ENCODE measurements at regions not wholly inside any gene's neighbourhood (a gene's known extent, or its start where the extent isn't known, plus 50 kb on each side); places are given as distances from the start of the nearest gene placed in this dataset.

DNA sequence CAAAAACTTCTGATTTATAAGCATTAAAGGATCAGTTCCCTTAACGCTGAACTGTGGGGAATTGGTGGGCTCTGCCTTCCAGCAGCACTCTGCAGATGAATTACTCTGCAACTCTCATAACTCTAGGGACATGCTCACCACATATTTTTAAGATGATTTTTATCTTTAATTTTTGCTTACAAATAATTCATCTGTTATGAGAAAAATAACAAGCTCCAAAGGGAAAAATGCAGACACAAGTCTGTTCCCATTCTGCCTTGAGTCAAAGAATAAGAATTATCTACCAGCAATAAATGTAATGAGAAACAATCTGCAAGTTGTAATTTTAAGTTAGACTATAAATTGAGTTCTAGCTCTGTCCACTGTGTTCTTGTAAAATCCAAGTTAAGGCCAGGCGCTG lies 133.1 kb upstream of the MDM1 start:
- no peak for DNase-seq
- Histone ChIP-seq H4K20me1 (ENCODE audit: insufficient read depth) (no peaks in the 10 kb centered on the region), H3K9me3 (no peaks in the 10 kb centered on the region), H3K9me2 (no peaks in the 10 kb centered on the region), H3K36me3 (replicated peaks in 1 of 2; ENCODE audit: control insufficient read depth in 1 of 2, insufficient read depth in 2 of 2, low read length in 1 of 2) (no peaks in the 10 kb centered on the region), H3K27me3 (ENCODE audit: insufficient read depth) (no peaks in the 10 kb centered on the region), H3F3A (replicated peaks; ENCODE audit: insufficient read depth) (peaks cover 4% of the 10 kb centered on the region), H2AFZ (ENCODE audit: low read depth) (no peak overlapping the region), H3K4me1 (ENCODE audit: control insufficient read depth in 1 of 2, insufficient read depth in 2 of 2, low read depth in 1 of 2, low read length in 1 of 2) (no peaks in the 10 kb centered on the region; a peak in 1 of 4 replicates), H3K4me3 (ENCODE audit: low read depth in 2 of 2, low read length in 1 of 2) (no peak overlapping the region), H3K4me2 (no peak overlapping the region), H3K79me2 (ENCODE audit: insufficient read depth) (no peaks in the 10 kb centered on the region), H3K27ac (ENCODE audit: low read depth in 2 of 2, low read length in 1 of 2) (no peak overlapping the region), H3K9ac (no peak overlapping the region)
- ChIA-PET CTCF (no interaction called here), POLR2A (no interaction called here)
- TF ChIP-seq TEAD4 (IDR thresholded peaks at IDR 0.05; ENCODE audit: borderline replicate concordance, insufficient read depth) (no peak), RAD21 (IDR thresholded peaks at IDR 0.05; ENCODE audit: low read length) (no peak), TCF12 (IDR thresholded peaks at IDR 0.05) (no peak)
- TF ChIP-seq, protein P1, sequence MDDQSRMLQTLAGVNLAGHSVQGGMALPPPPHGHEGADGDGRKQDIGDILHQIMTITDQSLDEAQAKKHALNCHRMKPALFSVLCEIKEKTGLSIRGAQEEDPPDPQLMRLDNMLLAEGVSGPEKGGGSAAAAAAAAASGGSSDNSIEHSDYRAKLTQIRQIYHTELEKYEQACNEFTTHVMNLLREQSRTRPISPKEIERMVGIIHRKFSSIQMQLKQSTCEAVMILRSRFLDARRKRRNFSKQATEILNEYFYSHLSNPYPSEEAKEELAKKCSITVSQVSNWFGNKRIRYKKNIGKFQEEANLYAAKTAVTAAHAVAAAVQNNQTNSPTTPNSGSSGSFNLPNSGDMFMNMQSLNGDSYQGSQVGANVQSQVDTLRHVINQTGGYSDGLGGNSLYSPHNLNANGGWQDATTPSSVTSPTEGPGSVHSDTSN (IDR thresholded peaks at IDR 0.05), result no peak
- 96% methylated on average over 2 of the region's 2 CpGs for WGBS (ENCODE audit: low lambda C conversion rate)

DNA sequence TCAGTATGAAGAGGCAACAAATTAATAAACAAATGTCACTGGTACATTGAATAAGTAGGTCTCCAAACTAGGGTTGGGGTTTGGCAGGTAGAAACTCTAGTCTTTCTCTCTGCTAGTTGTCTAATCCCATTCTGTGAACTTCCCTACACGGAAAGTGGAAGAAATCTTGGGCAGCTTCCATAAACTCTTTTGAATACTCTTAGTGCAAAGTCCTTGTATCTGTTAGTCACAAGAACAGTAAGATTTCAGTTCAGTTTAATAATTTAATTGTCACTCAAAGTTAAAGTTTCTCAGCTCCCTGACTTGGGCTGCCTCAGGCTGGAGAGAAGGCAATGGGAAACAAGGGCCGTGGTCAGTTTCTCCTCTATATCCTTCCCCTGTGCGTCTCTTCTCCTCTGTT lies 135.4 kb upstream of the MDM1 start:
- H3K4me2 ChIP-seq, result no peak overlapping the region
- no peaks in the 10 kb centered on the region for H3K36me3 ChIP-seq (replicated peaks in 1 of 2; ENCODE audit: control insufficient read depth in 1 of 2, insufficient read depth in 2 of 2, low read length in 1 of 2)
- H3K9me2 ChIP-seq, result no peaks in the 10 kb centered on the region
- ChIA-PET POLR2A (no interaction called here), CTCF (interaction anchor here (0.6 kb wide), 1 partner anchor 596 kb away, joined by 3 read pairs; no protein-coding TSS in a partner anchor)
- H3K4me1 ChIP-seq (ENCODE audit: control insufficient read depth in 1 of 2, insufficient read depth in 2 of 2, low read depth in 1 of 2, low read length in 1 of 2), result no peaks in the 10 kb centered on the region; a peak in 1 of 4 replicates
- no peaks in the 10 kb centered on the region for H3K9me3 ChIP-seq
- H3K27ac ChIP-seq (ENCODE audit: low read depth in 2 of 2, low read length in 1 of 2), result no peak overlapping the region
- DNase-seq, result no peak
- H3K79me2 ChIP-seq (ENCODE audit: insufficient read depth), result no peaks in the 10 kb centered on the region
- H3K27me3 ChIP-seq (ENCODE audit: insufficient read depth), result no peaks in the 10 kb centered on the region
- peaks cover 4% of the 10 kb centered on the region for H3F3A ChIP-seq (replicated peaks; ENCODE audit: insufficient read depth)
- no peaks in the 10 kb centered on the region for H4K20me1 ChIP-seq (ENCODE audit: insufficient read depth)
- no peak for TF ChIP-seq MXI1 (IDR thresholded peaks at IDR 0.05; ENCODE audit: low read depth, low read length)
- TF ChIP-seq FOXM1 (IDR thresholded peaks at IDR 0.05; ENCODE audit: low read depth), result no peak
- TF ChIP-seq, protein P2, sequence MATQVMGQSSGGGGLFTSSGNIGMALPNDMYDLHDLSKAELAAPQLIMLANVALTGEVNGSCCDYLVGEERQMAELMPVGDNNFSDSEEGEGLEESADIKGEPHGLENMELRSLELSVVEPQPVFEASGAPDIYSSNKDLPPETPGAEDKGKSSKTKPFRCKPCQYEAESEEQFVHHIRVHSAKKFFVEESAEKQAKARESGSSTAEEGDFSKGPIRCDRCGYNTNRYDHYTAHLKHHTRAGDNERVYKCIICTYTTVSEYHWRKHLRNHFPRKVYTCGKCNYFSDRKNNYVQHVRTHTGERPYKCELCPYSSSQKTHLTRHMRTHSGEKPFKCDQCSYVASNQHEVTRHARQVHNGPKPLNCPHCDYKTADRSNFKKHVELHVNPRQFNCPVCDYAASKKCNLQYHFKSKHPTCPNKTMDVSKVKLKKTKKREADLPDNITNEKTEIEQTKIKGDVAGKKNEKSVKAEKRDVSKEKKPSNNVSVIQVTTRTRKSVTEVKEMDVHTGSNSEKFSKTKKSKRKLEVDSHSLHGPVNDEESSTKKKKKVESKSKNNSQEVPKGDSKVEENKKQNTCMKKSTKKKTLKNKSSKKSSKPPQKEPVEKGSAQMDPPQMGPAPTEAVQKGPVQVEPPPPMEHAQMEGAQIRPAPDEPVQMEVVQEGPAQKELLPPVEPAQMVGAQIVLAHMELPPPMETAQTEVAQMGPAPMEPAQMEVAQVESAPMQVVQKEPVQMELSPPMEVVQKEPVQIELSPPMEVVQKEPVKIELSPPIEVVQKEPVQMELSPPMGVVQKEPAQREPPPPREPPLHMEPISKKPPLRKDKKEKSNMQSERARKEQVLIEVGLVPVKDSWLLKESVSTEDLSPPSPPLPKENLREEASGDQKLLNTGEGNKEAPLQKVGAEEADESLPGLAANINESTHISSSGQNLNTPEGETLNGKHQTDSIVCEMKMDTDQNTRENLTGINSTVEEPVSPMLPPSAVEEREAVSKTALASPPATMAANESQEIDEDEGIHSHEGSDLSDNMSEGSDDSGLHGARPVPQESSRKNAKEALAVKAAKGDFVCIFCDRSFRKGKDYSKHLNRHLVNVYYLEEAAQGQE (IDR thresholded peaks at IDR 0.05; ENCODE audit: low read depth, low read length), result no peak
- TF ChIP-seq, protein P3, sequence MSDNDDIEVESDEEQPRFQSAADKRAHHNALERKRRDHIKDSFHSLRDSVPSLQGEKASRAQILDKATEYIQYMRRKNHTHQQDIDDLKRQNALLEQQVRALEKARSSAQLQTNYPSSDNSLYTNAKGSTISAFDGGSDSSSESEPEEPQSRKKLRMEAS (IDR thresholded peaks at IDR 0.05; ENCODE audit: low read depth), result no peak
- no peak for TF ChIP-seq TEAD4 (IDR thresholded peaks at IDR 0.05; ENCODE audit: borderline replicate concordance, insufficient read depth)
- TF ChIP-seq ELF1 (IDR thresholded peaks at IDR 0.05), result no peak
- TF ChIP-seq POLR2AphosphoS5 (IDR thresholded peaks at IDR 0.05; ENCODE audit: low read depth, low read length), result no peak
- TF ChIP-seq TCF12 (IDR thresholded peaks at IDR 0.05), result no peak
- TF ChIP-seq, protein P4, sequence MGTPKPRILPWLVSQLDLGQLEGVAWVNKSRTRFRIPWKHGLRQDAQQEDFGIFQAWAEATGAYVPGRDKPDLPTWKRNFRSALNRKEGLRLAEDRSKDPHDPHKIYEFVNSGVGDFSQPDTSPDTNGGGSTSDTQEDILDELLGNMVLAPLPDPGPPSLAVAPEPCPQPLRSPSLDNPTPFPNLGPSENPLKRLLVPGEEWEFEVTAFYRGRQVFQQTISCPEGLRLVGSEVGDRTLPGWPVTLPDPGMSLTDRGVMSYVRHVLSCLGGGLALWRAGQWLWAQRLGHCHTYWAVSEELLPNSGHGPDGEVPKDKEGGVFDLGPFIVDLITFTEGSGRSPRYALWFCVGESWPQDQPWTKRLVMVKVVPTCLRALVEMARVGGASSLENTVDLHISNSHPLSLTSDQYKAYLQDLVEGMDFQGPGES (IDR thresholded peaks at IDR 0.05; ENCODE audit: low read depth, low read length), result no peak
- no peak for TF ChIP-seq FOSL2 (IDR thresholded peaks at IDR 0.05; ENCODE audit: borderline replicate concordance, low read depth)
- TF ChIP-seq TAF1 (IDR thresholded peaks at IDR 0.05; ENCODE audit: borderline replicate concordance, low read depth, low read length), result no peak
- TF ChIP-seq, protein P5, sequence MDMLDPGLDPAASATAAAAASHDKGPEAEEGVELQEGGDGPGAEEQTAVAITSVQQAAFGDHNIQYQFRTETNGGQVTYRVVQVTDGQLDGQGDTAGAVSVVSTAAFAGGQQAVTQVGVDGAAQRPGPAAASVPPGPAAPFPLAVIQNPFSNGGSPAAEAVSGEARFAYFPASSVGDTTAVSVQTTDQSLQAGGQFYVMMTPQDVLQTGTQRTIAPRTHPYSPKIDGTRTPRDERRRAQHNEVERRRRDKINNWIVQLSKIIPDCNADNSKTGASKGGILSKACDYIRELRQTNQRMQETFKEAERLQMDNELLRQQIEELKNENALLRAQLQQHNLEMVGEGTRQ (IDR thresholded peaks at IDR 0.05; ENCODE audit: borderline replicate concordance, low read depth, low read length), result no peak
- no peak for TF ChIP-seq NFIC (IDR thresholded peaks at IDR 0.05; ENCODE audit: borderline replicate concordance)
- H2AFZ ChIP-seq (ENCODE audit: low read depth), result no peak overlapping the region
- no peak overlapping the region for H3K4me3 ChIP-seq (ENCODE audit: low read depth in 2 of 2, low read length in 1 of 2)
- H3K9ac ChIP-seq, result no peak overlapping the region
- WGBS (ENCODE audit: low lambda C conversion rate), result 82% methylated on average over 3 of the region's 3 CpGs
